NT2/D1 (cell line): ENCODE measurements at regions not wholly inside any gene's neighbourhood (a gene's known extent, or its start where the extent isn't known, plus 50 kb on each side); places are given as distances from the start of the nearest gene placed in this dataset.
A peak's percentile ranks its signal among the peaks of the same experiment; 100 is the strongest.
"Not testable (repeated sequence)": the region's sequence is repeated elsewhere in the genome, so short reads cannot be mapped to it uniquely, and the experiment has no call there.

Experiments
- DNase-seq: peaks from one replicate; pipeline ENCODE4 v3.0.0-alpha.2; 2011; ENCODE audit warnings: low read depth, low spot score
- H3K27me3 ChIP-seq: 2 replicates; pipeline ENCODE4 v1.6.0; 2011; ENCODE audit warnings: mild to moderate bottlenecking; ENCODE audit not compliant: insufficient read length, insufficient read depth
- H3K36me3 ChIP-seq: 2 replicates; pipeline ENCODE4 v1.6.1; 2011; ENCODE audit warnings: mild to moderate bottlenecking, low read length, mixed read lengths; ENCODE audit not compliant: insufficient read depth, insufficient read length
- H3K4me1 ChIP-seq: 2 replicates; pipeline ENCODE4 v1.5.1; 2011; ENCODE audit not compliant: insufficient read depth, insufficient read length
- H3K4me3 ChIP-seq: 2 replicates; pipeline ENCODE4 v1.5.1; 2011; ENCODE audit warnings: low read depth; ENCODE audit not compliant: insufficient read length
- H3K9ac ChIP-seq: 2 replicates; pipeline ENCODE4 v1.6.0; 2011; ENCODE audit warnings: low read depth; ENCODE audit not compliant: insufficient read length
- H3K9me3 ChIP-seq: 2 replicates; pipeline ENCODE4 v1.5.1; 2011; ENCODE audit warnings: mild to moderate bottlenecking, low read length; ENCODE audit not compliant: insufficient read depth
- SUZ12 ChIP-seq: IDR thresholded peaks from 2 replicates; pipeline ENCODE4 v1.6.1; 2011; ENCODE audit not compliant: insufficient read length, insufficient read depth; ENCODE audit errors: extremely low read depth
- YY1 ChIP-seq: IDR thresholded peaks from 2 replicates; pipeline ENCODE4 v1.6.1; 2011; ENCODE audit not compliant: insufficient read length, insufficient read depth
- ZNF274 ChIP-seq: IDR thresholded peaks from 2 replicates; pipeline ENCODE4 v1.6.1; 2011; ENCODE audit warnings: mild to moderate bottlenecking, low read depth, low read length

GRCh38 chr3:159751752-159752151 lies 236.9 kb upstream of the IL12A start:
- no peak overlapping the region for H3K9ac ChIP-seq
- TF ChIP-seq ZNF274 (no peak), SUZ12 (no peak), YY1 (no peak)
- no peaks in the 10 kb centered on the region for H3K4me1 ChIP-seq
- H3K36me3 ChIP-seq = peaks cover 11% of the 10 kb centered on the region
- peaks cover 17% of the 10 kb centered on the region; the same call in 1 of the 2 replicates for H3K9me3 ChIP-seq
- DNase-seq = no peak
- H3K27me3 ChIP-seq = no peaks in the 10 kb centered on the region
- H3K4me3 ChIP-seq = no peak overlapping the region

- not testable (repeated sequence) for H3K4me3 ChIP-seq, H3K9ac ChIP-seq, H3K4me1 ChIP-seq, H3K27me3 ChIP-seq, DNase-seq
- peaks cover 16% of the 10 kb centered on the region for H3K36me3 ChIP-seq
- H3K9me3 ChIP-seq = peaks cover 26% of the 10 kb centered on the region; the same call in 1 of the 2 replicates
Observed at GRCh38 chr3:159756279-159757207, 232.1 kb upstream of the IL12A start.

- Histone ChIP-seq H3K9me3 (peaks cover 26% of the 10 kb centered on the region; the same call in 1 of the 2 replicates), H3K36me3 (peaks cover 15% of the 10 kb centered on the region), H3K9ac (no peak overlapping the region), H3K4me1 (no peaks in the 10 kb centered on the region), H3K27me3 (no peaks in the 10 kb centered on the region), H3K4me3 (no peak overlapping the region)
- no peak for TF ChIP-seq SUZ12
- no peak for TF ChIP-seq YY1
- TF ChIP-seq ZNF274 = no peak
- no peak for DNase-seq
Observed at GRCh38 chr3:159757341-159758060, 231.1 kb upstream of the IL12A start.

- Histone ChIP-seq H3K4me1 (no peaks in the 10 kb centered on the region), H3K9ac (no peak overlapping the region), H3K4me3 (no peak overlapping the region), H3K9me3 (peaks cover 25% of the 10 kb centered on the region; the same call in 1 of the 2 replicates), H3K36me3 (peaks cover 12% of the 10 kb centered on the region), H3K27me3 (no peaks in the 10 kb centered on the region)
- no peak for DNase-seq
- TF ChIP-seq YY1 = no peak
- TF ChIP-seq ZNF274 = no peak
Observed at GRCh38 chr3:159760046-159760445, 228.6 kb upstream of the IL12A start.

- no peak overlapping the region for H3K4me3 ChIP-seq
- H3K9me3 ChIP-seq = peaks cover 12% of the 10 kb centered on the region; the same call in 1 of the 2 replicates
- DNase-seq = no peak
- no peaks in the 10 kb centered on the region for H3K27me3 ChIP-seq
- H3K4me1 ChIP-seq = no peaks in the 10 kb centered on the region
- no peak overlapping the region for H3K9ac ChIP-seq
- peaks cover 7% of the 10 kb centered on the region for H3K36me3 ChIP-seq
- TF ChIP-seq YY1 (no peak), ZNF274 (no peak), SUZ12 (no peak)
Observed at GRCh38 chr3:159761369-159761768, 227.3 kb upstream of the IL12A start.

- TF ChIP-seq YY1 = no peak
- no peak for TF ChIP-seq ZNF274
- no peak for TF ChIP-seq SUZ12
- no peaks in the 10 kb centered on the region for H3K4me1 ChIP-seq
- H3K4me3 ChIP-seq = peak overlapping the region; percentile 66
- no peaks in the 10 kb centered on the region for H3K27me3 ChIP-seq
- peak overlapping the region; percentile 53 for H3K9ac ChIP-seq
- peaks cover 6% of the 10 kb centered on the region; the same call in 1 of the 2 replicates for H3K9me3 ChIP-seq
- DNase-seq = no peak
- H3K36me3 ChIP-seq = peaks cover 7% of the 10 kb centered on the region
Observed at GRCh38 chr3:159761848-159762635, 226.6 kb upstream of the IL12A start.
